GM23338 (cell line): ENCODE measurements at regions not wholly inside any gene's neighbourhood (a gene's known extent, or its start where the extent isn't known, plus 50 kb on each side); places are given as distances from the start of the nearest gene placed in this dataset.

Experiments used
- ATAC-seq: fragments of 200-7000 bp; cut with Tn5 transposase; 3 replicates; pipeline ENCODE4 v1.9.1; 2020
- DNase-seq: peaks from one replicate; pipeline ENCODE4 v3.0.0-alpha.2; 2015; ENCODE audit warnings: low spot score
- H2AFZ ChIP-seq: fragments of 200-600 bp; sonication (generic); 2 replicates; pipeline ENCODE4 v1.8.0; 2016; ENCODE audit warnings: antibody characterized with exemption, mild to moderate bottlenecking, moderate library complexity
- H3F3A ChIP-seq: fragments of 200-600 bp; sonication (generic); replicated peaks from 2 replicates; pipeline ENCODE4 v1.8.0; 2017; ENCODE audit warnings: antibody characterized with exemption, mixed run types, low read depth
- H3K27ac ChIP-seq: fragments of 200-600 bp; sonication (generic); 2 replicates; pipeline ENCODE4 v1.6.1; 2016; ENCODE audit warnings: low read depth
- H3K27me3 ChIP-seq: fragments of 200-600 bp; sonication (generic); 2 replicates; pipeline ENCODE4 v1.8.0; 2016; ENCODE audit warnings: mild to moderate bottlenecking, mixed run types, moderate library complexity; ENCODE audit not compliant: insufficient read depth
- H3K36me3 ChIP-seq: fragments of 200-600 bp; sonication (generic); 2 replicates; pipeline ENCODE4 v1.8.0; 2016; ENCODE audit warnings: mild to moderate bottlenecking; ENCODE audit not compliant: insufficient read depth
- H3K4me1 ChIP-seq: fragments of 200-600 bp; sonication (generic); 2 replicates; pipeline ENCODE4 v1.8.0; 2016; ENCODE audit warnings: mild to moderate bottlenecking, moderate library complexity; ENCODE audit not compliant: insufficient read depth
- H3K4me2 ChIP-seq: fragments of 200-600 bp; sonication (generic); 2 replicates; pipeline ENCODE4 v1.7.1; 2017; ENCODE audit warnings: mixed run types
- H3K4me3 ChIP-seq: fragments of 200-600 bp; sonication (generic); 2 replicates; pipeline ENCODE4 v1.6.1; 2016; ENCODE audit warnings: mixed run types
- H3K79me2 ChIP-seq: fragments of 200-600 bp; sonication (generic); replicated peaks from 2 replicates; pipeline ENCODE4 v1.8.0; 2017; ENCODE audit warnings: mild to moderate bottlenecking; ENCODE audit not compliant: insufficient read depth
- H3K9me2 ChIP-seq: fragments of 200-600 bp; sonication (generic); 2 replicates; pipeline ENCODE4 v1.8.0; 2017; ENCODE audit not compliant: insufficient read depth
- H4K20me1 ChIP-seq: fragments of 200-600 bp; sonication (generic); replicated peaks from 2 replicates; pipeline ENCODE4 v1.8.0; 2017; ENCODE audit warnings: mild to moderate bottlenecking; ENCODE audit not compliant: insufficient read depth
- H3K27ac Mint-ChIP-seq: 2 replicates; pipeline ENCODE4 v1.8.0; 2020; ENCODE audit warnings: inconsistent platforms, mild to moderate bottlenecking, moderate library complexity, mixed read lengths
- H3K27me3 Mint-ChIP-seq: 3 replicates; pipeline ENCODE4 v1.8.0; 2022; ENCODE audit warnings: low read depth, mild to moderate bottlenecking, moderate library complexity, mixed read lengths, inconsistent platforms; ENCODE audit not compliant: insufficient read depth, poor library complexity
- H3K36me3 Mint-ChIP-seq: 3 replicates; pipeline ENCODE4 v1.8.0; 2021; ENCODE audit warnings: low read depth, mild to moderate bottlenecking, inconsistent platforms, moderate library complexity, mixed read lengths
- H3K4me1 Mint-ChIP-seq: 3 replicates; pipeline ENCODE4 v1.8.0; 2020; ENCODE audit warnings: mild to moderate bottlenecking, inconsistent platforms, mixed read lengths
- H3K4me3 Mint-ChIP-seq: 3 replicates; pipeline ENCODE4 v1.8.0; 2021; ENCODE audit warnings: moderate library complexity, mild to moderate bottlenecking, inconsistent platforms, mixed read lengths
- H3K9me3 Mint-ChIP-seq: 3 replicates; pipeline ENCODE4 v1.8.0; 2020; ENCODE audit warnings: moderate library complexity, mild to moderate bottlenecking, inconsistent platforms, mixed read lengths
- CREB1 ChIP-seq: fragments of 250-450 bp; sonication (Bioruptor Pico); IDR thresholded peaks from 2 replicates; pipeline ENCODE4 v1.5.0; 2020; ENCODE audit warnings: low read depth, mild to moderate bottlenecking, moderate library complexity
- EZH2 ChIP-seq: fragments of 200-600 bp; sonication (generic); IDR thresholded peaks from one replicate; pipeline ENCODE4 v1.8.0; 2017; ENCODE audit warnings: antibody characterized with exemption, mild to moderate bottlenecking, low read depth; ENCODE audit not compliant: unreplicated experiment
- EZH2phosphoT487 ChIP-seq: fragments of 200-600 bp; sonication (generic); IDR thresholded peaks from one replicate; pipeline ENCODE4 v1.8.1; 2018; ENCODE audit warnings: antibody characterized with exemption; ENCODE audit not compliant: unreplicated experiment
- JUNB ChIP-seq: IDR thresholded peaks from one replicate; pipeline ENCODE4 v1.6.1; 2016; ENCODE audit warnings: antibody characterized with exemption; ENCODE audit not compliant: unreplicated experiment
- NANOG ChIP-seq: IDR thresholded peaks from 2 replicates; pipeline ENCODE4 v1.6.1; 2016; ENCODE audit warnings: antibody characterized with exemption, borderline replicate concordance
- POLR2AphosphoS5 ChIP-seq: IDR thresholded peaks from 2 replicates; pipeline ENCODE4 v1.6.1; 2016; ENCODE audit warnings: antibody characterized with exemption, low read depth
- STAT1 ChIP-seq: IDR thresholded peaks from one replicate; pipeline ENCODE4 v1.6.1; 2016; ENCODE audit warnings: antibody characterized with exemption; ENCODE audit not compliant: unreplicated experiment
- ZNF331 ChIP-seq: fragments of 250-450 bp; sonication (Bioruptor Pico); IDR thresholded peaks from 2 replicates; pipeline ENCODE4 v1.5.0; 2020; ENCODE audit warnings: low read depth, mild to moderate bottlenecking, moderate library complexity
- TF ChIP-seq, protein P1 (sequence below): IDR thresholded peaks from one replicate; pipeline ENCODE4 v1.6.1; 2018; ENCODE audit warnings: antibody characterized with exemption; ENCODE audit not compliant: unreplicated experiment
- TF ChIP-seq, protein P2 (sequence below): fragments of 250-450 bp; sonication (Bioruptor Pico); IDR thresholded peaks from 2 replicates; pipeline ENCODE4 v1.5.0; 2020; ENCODE audit warnings: mild to moderate bottlenecking, moderate library complexity

DNA sequence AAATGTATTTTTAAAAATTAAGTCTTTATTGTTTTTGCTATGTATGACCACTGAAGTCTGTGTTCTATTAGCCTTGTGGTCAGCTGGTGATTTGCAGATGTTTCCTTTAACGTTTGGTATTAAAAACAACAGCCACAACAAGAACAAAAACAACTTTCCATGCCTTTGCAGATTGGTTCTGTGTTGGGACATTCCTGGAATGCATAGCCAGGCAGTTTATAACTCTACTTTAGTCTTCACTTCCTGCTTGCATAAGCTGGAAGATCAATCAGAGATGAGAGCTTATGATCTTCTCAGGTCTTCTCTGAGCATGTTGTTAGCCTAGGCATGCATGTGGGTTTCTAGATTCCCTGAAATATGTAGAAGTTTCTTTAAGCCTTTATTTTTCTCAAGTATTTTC is 58.9 kb upstream of the SEMA3C start:
- no peak overlapping the region for H3K4me3 ChIP-seq
- Mint-ChIP-seq H3K27ac (no peak overlapping the region), H3K36me3 (no peaks in the 10 kb centered on the region; the same call in 1 of the 3 replicates), H3K4me1 (no peaks in the 10 kb centered on the region), H3K27me3 (peaks cover 2% of the 10 kb centered on the region), H3K4me3 (no peak overlapping the region), H3K9me3 (peaks cover 17% of the 10 kb centered on the region; the same call in 1 of the 3 replicates)
- DNase-seq (no peak), ATAC-seq (no peak)
- no peak for TF ChIP-seq EZH2
- H3K27me3 ChIP-seq: no peaks in the 10 kb centered on the region
- H3K27ac ChIP-seq: no peak overlapping the region
- no peaks in the 10 kb centered on the region for H3F3A ChIP-seq
- 0 out of 2 replicates have a peak overlapping the region, but pooled peaks have one; percentile 68 for H2AFZ ChIP-seq
- no peak overlapping the region for H3K4me2 ChIP-seq
- H3K9me2 ChIP-seq: peaks cover 6% of the 10 kb centered on the region
- no peaks in the 10 kb centered on the region for H4K20me1 ChIP-seq
- H3K4me1 ChIP-seq: no peaks in the 10 kb centered on the region
- H3K36me3 ChIP-seq: no peaks in the 10 kb centered on the region
- H3K79me2 ChIP-seq: no peaks in the 10 kb centered on the region

DNA sequence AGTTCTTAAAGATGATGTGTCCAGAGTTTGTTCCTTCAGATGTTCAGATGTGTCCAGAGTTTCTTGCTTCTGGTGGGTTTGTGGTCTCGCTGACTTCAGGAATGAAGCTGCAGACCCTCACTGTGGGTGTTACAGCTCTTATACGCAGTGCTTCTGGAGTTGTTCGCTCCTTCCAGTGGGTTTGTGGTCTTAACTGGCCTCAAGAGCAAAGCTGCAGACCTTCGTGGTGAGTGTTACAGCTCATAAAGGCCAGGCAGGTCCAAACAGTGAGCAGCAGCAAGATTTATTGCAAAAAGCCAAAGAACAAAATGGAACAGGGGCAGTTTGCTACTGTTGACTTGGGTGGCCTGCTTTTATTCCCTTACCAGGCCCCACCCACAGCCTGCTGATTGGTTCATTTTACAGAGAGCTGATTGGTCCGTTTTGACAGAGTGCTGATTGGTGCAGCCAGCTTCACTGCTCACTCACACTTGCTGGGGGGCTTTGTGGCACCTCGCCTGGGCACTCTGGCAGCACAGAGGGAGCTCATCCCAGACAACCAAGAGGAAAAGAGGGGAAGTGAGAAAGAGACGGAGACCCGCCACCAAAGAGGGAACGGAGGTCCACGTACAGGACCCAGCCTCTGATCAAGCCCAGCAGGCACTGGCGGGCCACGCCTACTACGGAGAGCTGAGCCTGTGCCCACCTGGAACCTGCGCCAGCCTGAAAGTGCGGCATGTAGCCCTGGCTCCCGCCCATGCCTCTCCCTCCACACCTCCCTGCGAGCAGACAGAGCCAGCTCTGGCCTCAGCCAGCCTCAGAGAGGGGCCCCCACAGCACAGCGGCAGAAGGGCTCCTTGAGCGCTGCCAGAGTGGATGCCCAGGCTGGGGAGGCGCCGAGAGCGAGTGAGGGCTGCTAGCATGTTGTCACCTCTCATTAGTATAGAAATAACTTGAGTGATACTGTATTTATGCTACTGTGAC is 55.8 kb upstream of the SEMA3C start:
- Histone ChIP-seq H3K4me1 (no peaks in the 10 kb centered on the region), H3K9me2 (no peaks in the 10 kb centered on the region), H3K27me3 (no peaks in the 10 kb centered on the region), H3K27ac (no peak overlapping the region), H3K4me2 (no peak overlapping the region), H3F3A (no peaks in the 10 kb centered on the region), H3K79me2 (no peaks in the 10 kb centered on the region), H4K20me1 (no peaks in the 10 kb centered on the region), H3K36me3 (no peaks in the 10 kb centered on the region), H2AFZ (no peak overlapping the region), H3K4me3 (no peak overlapping the region)
- peaks cover 8% of the 10 kb centered on the region; the same call in 1 of the 3 replicates for H3K9me3 Mint-ChIP-seq
- H3K36me3 Mint-ChIP-seq: no peaks in the 10 kb centered on the region; the same call in 1 of the 3 replicates
- no peak overlapping the region for H3K27ac Mint-ChIP-seq
- DNase-seq: no peak
- peaks cover 2% of the 10 kb centered on the region for H3K27me3 Mint-ChIP-seq
- H3K4me1 Mint-ChIP-seq: no peaks in the 10 kb centered on the region
- ATAC-seq: no peak
- no peak overlapping the region for H3K4me3 Mint-ChIP-seq
- TF ChIP-seq CREB1 (CRISPR knock-in tag): no peak
- no peak for TF ChIP-seq EZH2phosphoT487
- TF ChIP-seq, protein P1, sequence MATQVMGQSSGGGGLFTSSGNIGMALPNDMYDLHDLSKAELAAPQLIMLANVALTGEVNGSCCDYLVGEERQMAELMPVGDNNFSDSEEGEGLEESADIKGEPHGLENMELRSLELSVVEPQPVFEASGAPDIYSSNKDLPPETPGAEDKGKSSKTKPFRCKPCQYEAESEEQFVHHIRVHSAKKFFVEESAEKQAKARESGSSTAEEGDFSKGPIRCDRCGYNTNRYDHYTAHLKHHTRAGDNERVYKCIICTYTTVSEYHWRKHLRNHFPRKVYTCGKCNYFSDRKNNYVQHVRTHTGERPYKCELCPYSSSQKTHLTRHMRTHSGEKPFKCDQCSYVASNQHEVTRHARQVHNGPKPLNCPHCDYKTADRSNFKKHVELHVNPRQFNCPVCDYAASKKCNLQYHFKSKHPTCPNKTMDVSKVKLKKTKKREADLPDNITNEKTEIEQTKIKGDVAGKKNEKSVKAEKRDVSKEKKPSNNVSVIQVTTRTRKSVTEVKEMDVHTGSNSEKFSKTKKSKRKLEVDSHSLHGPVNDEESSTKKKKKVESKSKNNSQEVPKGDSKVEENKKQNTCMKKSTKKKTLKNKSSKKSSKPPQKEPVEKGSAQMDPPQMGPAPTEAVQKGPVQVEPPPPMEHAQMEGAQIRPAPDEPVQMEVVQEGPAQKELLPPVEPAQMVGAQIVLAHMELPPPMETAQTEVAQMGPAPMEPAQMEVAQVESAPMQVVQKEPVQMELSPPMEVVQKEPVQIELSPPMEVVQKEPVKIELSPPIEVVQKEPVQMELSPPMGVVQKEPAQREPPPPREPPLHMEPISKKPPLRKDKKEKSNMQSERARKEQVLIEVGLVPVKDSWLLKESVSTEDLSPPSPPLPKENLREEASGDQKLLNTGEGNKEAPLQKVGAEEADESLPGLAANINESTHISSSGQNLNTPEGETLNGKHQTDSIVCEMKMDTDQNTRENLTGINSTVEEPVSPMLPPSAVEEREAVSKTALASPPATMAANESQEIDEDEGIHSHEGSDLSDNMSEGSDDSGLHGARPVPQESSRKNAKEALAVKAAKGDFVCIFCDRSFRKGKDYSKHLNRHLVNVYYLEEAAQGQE: no peak
- no peak for TF ChIP-seq STAT1
- TF ChIP-seq POLR2AphosphoS5: no peak
- TF ChIP-seq, protein P2, sequence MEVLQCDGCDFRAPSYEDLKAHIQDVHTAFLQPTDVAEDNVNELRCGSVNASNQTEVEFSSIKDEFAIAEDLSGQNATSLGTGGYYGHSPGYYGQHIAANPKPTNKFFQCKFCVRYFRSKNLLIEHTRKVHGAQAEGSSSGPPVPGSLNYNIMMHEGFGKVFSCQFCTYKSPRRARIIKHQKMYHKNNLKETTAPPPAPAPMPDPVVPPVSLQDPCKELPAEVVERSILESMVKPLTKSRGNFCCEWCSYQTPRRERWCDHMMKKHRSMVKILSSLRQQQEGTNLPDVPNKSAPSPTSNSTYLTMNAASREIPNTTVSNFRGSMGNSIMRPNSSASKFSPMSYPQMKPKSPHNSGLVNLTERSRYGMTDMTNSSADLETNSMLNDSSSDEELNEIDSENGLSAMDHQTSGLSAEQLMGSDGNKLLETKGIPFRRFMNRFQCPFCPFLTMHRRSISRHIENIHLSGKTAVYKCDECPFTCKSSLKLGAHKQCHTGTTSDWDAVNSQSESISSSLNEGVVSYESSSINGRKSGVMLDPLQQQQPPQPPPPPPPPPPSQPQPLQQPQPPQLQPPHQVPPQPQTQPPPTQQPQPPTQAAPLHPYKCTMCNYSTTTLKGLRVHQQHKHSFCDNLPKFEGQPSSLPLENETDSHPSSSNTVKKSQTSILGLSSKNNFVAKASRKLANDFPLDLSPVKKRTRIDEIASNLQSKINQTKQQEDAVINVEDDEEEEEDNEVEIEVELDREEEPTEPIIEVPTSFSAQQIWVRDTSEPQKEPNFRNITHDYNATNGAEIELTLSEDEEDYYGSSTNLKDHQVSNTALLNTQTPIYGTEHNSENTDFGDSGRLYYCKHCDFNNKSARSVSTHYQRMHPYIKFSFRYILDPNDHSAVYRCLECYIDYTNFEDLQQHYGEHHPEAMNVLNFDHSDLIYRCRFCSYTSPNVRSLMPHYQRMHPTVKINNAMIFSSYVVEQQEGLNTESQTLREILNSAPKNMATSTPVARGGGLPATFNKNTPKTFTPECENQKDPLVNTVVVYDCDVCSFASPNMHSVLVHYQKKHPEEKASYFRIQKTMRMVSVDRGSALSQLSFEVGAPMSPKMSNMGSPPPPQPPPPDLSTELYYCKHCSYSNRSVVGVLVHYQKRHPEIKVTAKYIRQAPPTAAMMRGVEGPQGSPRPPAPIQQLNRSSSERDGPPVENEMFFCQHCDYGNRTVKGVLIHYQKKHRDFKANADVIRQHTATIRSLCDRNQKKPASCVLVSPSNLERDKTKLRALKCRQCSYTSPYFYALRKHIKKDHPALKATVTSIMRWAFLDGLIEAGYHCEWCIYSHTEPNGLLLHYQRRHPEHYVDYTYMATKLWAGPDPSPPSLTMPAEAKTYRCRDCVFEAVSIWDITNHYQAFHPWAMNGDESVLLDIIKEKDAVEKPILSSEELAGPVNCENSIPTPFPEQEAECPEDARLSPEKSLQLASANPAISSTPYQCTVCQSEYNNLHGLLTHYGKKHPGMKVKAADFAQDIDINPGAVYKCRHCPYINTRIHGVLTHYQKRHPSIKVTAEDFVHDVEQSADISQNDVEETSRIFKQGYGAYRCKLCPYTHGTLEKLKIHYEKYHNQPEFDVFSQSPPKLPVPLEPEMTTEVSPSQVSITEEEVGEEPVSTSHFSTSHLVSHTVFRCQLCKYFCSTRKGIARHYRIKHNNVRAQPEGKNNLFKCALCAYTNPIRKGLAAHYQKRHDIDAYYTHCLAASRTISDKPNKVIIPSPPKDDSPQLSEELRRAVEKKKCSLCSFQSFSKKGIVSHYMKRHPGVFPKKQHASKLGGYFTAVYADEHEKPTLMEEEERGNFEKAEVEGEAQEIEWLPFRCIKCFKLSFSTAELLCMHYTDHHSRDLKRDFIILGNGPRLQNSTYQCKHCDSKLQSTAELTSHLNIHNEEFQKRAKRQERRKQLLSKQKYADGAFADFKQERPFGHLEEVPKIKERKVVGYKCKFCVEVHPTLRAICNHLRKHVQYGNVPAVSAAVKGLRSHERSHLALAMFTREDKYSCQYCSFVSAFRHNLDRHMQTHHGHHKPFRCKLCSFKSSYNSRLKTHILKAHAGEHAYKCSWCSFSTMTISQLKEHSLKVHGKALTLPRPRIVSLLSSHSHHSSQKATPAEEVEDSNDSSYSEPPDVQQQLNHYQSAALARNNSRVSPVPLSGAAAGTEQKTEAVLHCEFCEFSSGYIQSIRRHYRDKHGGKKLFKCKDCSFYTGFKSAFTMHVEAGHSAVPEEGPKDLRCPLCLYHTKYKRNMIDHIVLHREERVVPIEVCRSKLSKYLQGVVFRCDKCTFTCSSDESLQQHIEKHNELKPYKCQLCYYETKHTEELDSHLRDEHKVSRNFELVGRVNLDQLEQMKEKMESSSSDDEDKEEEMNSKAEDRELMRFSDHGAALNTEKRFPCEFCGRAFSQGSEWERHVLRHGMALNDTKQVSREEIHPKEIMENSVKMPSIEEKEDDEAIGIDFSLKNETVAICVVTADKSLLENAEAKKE: no peak
- TF ChIP-seq ZNF331: no peak
- TF ChIP-seq NANOG: no peak
- TF ChIP-seq JUNB: no peak
